GM10248 (cell line): ENCODE measurements at regions not wholly inside any gene's neighbourhood (a gene's known extent, or its start where the extent isn't known, plus 50 kb on each side); places are given as distances from the start of the nearest gene placed in this dataset.
"Not testable (repeated sequence)": the region's sequence is repeated elsewhere in the genome, so short reads cannot be mapped to it uniquely, and the experiment has no call there.

Experiments used
- CTCF ChIA-PET: fragments of 300-600 bp; sonication (Branson Sonifier 250); formaldehyde crosslinking; extraction: SDS; loops from one replicate; lab custom pipeline; 2021; ENCODE audit warnings: antibody characterized with exemption; lab: Yijun Ruan, JAX
- POLR2A ChIA-PET: fragments of 350-650 bp; sonication (Branson Sonifier 250); formaldehyde crosslinking; extraction: SDS; loops from one replicate; lab custom pipeline; 2020; ENCODE audit warnings: antibody characterized with exemption; lab: Yijun Ruan, JAX
- DNase-seq: peaks from one replicate; pipeline ENCODE4 v3.0.0; 2012; ENCODE audit errors: extremely low spot score
- CTCF ChIP-seq: IDR thresholded peaks from 2 replicates; pipeline ENCODE4 v1.5.1; 2012; ENCODE audit warnings: mild to moderate bottlenecking, low read depth; ENCODE audit errors: extremely low read depth, missing control alignments, control extremely low read depth

DNA sequence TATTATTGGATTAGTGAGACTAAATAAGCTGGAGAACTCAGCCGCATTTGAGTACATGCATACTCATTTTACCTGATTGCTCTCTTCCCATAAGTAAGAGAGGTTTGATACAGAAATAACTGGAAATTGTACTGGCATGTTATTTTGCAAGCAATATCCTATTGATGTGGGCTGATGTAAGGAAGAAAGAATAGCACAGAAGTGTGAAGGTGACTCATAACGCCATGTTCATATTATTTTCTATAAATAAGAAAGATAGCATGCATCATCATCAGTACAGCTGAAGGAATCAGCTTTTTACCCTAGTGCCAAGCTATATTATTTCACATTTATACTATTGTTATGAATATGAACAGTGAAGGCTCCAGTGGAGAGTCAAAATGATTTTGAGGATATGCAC lies 138.3 kb upstream of the FAM47A start:
- CTCF ChIA-PET: no interaction called here
- DNase-seq: no peak
- TF ChIP-seq CTCF: no peak
- POLR2A ChIA-PET: no interaction called here

GRCh38 chrX:34238896-34239295 lies 106.8 kb upstream of the FAM47A start:
- no peak for TF ChIP-seq CTCF
- POLR2A ChIA-PET: no interaction called here
- CTCF ChIA-PET: no interaction called here
- DNase-seq: no peak

DNA sequence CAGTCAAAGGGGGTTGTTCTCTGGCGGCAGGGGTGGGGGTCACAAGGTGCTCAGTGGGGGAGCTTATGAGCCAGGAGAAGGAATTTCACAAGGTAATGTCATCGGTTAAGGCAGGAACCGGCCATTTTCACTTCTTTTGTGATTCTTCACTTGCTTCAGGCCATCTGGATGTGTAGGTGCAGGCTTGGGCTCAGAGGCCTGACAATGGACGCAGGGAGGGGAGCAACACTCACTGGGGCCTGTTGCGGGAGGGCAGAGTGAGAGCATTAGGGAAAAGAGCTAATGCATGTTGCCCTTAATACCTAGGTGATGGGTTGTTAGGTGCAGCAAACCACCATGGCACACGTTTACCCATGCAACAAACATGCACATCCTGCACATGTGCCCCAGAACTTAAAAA lies 98.0 kb upstream of the FAM47A start:
- DNase-seq, POLR2A ChIA-PET, CTCF ChIA-PET: not testable (repeated sequence)

GRCh38 chrX:34227804-34228203 lies 95.7 kb upstream of the FAM47A start:
- POLR2A ChIA-PET: no interaction called here
- no peak for DNase-seq
- CTCF ChIA-PET: no interaction called here
- no peak for TF ChIP-seq CTCF

DNA sequence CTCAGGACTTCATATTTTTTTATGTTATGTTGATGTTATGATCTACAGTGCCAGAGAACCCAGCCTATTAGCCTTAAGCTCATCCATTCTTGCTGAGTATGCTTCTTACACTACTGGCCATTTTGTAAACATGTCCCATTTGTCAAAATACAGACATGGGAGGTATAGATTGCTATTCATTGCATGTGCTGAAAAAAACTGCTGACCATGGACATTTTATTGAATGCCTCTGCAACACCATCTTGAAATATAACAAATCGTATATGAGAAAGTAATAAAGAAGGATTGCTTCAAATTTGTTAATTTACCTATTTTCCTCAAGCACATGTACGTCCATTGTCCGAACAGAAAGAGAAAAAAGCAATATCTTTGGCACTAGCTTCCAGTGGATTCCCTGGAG lies 91.5 kb upstream of the FAM47A start:
- no peak for TF ChIP-seq CTCF
- ChIA-PET POLR2A (no interaction called here), CTCF (no interaction called here)
- no peak for DNase-seq

DNA sequence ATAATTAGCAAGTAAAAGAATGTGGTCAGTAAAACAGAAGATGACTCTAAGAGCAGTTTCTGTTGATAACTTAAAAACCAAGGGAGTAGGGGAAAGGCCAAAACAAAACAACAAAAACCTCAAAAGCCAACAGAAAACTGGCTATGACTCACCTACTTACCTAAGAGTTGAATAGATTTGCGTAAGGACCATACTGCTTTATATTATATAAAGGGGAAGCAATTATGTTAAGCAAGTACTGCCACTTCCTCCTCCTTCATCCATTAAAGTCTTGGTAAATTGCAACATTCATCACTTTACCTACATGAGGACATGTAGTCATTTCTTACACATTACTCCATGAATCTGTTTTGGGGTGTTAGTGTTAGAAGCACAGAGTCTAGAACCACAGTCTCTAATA lies 85.9 kb upstream of the FAM47A start:
- POLR2A ChIA-PET: no interaction called here
- CTCF ChIA-PET: no interaction called here
- TF ChIP-seq CTCF: no peak
- DNase-seq: no peak

DNA sequence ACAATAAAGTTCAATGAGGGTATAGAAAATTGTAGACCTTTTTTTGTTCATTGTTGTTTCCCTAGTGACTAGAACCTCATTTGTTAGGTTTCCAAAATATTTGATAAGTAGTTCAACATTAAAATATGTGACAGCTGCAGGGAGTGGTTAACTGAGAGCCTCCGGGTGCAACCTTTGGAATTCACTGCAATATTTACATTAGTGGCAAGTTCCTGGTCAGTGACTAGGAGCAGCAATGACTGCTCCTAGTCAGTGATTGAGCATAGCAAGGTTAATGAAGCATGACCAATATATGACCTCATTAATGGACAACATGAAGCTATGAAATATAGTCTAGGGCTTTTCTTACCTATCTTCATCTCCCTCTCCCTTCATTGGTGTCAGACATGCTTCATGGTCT lies 65.8 kb upstream of the FAM47A start:
- POLR2A ChIA-PET: no interaction called here
- CTCF ChIA-PET: no interaction called here
- no peak for DNase-seq
- TF ChIP-seq CTCF: no peak
